NCI-H345 treated with DMSO at 0.1 percent for 48 hours (cell line): ENCODE measurements at regions not wholly inside any gene's neighbourhood (a gene's known extent, or its start where the extent isn't known, plus 50 kb on each side); places are given as distances from the start of the nearest gene placed in this dataset.

Experiments used
- DNase-seq: peaks from one replicate; lab custom pipeline; 2025; ENCODE audit not compliant: unreplicated experiment; lab: John Stamatoyannopoulos, UW

- no peak for DNase-seq
Observed at GRCh38 chr4:124018383-124019317, 622.1 kb downstream of the SPRY1 start.

GRCh38 chr4:124019749-124020549, 623.4 kb downstream of the SPRY1 start:
- DNase-seq, result no peak

GRCh38 chr4:124025000-124025399, 628.4 kb downstream of the SPRY1 start:
- no peak for DNase-seq

GRCh38 chr4:124025428-124025827, 628.8 kb downstream of the SPRY1 start:
- DNase-seq, result no peak

- no peak for DNase-seq
Observed at GRCh38 chr4:124028182-124028581, 631.6 kb downstream of the SPRY1 start.

- no peak for DNase-seq
Observed at GRCh38 chr4:124030147-124030546, 633.6 kb downstream of the SPRY1 start.

- DNase-seq, result no peak
Observed at GRCh38 chr4:124032035-124032434, 635.4 kb downstream of the SPRY1 start.

- no peak for DNase-seq
Observed at GRCh38 chr4:124035364-124036041, 638.9 kb downstream of the SPRY1 start.

GRCh38 chr4:124037236-124037635, 640.6 kb downstream of the SPRY1 start:
- no peak for DNase-seq

GRCh38 chr4:124044330-124044729, 647.7 kb downstream of the SPRY1 start:
- DNase-seq, result no peak

GRCh38 chr4:124044867-124045266, 648.3 kb downstream of the SPRY1 start:
- DNase-seq, result no peak

GRCh38 chr4:124046190-124046589, 649.6 kb downstream of the SPRY1 start:
- no peak for DNase-seq

GRCh38 chr4:124053872-124054538, 657.4 kb downstream of the SPRY1 start:
- DNase-seq, result no peak

GRCh38 chr4:124055336-124055735, 657.2 kb downstream of the ANKRD50 start:
- no peak for DNase-seq

GRCh38 chr4:124055896-124056295, 656.6 kb downstream of the ANKRD50 start:
- DNase-seq, result no peak

- no peak for DNase-seq
Observed at GRCh38 chr4:124060261-124060918, 652.1 kb downstream of the ANKRD50 start.

GRCh38 chr4:124061413-124061812, 651.1 kb downstream of the ANKRD50 start:
- no peak for DNase-seq

GRCh38 chr4:124065422-124065821, 647.1 kb downstream of the ANKRD50 start:
- DNase-seq, result no peak

GRCh38 chr4:124065936-124066335, 646.6 kb downstream of the ANKRD50 start:
- no peak for DNase-seq

- DNase-seq, result no peak
Observed at GRCh38 chr4:124066595-124066994, 645.9 kb downstream of the ANKRD50 start.
